ENCODE measurements at regions not wholly inside any gene's neighbourhood (a gene's known extent, or its start where the extent isn't known, plus 50 kb on each side); places are given as distances from the start of the nearest gene placed in this dataset.

GRCh38 chr5:107808671-107809137 is 138.0 kb upstream of the EFNA5 start:
- DNase-seq: no peak

GRCh38 chr5:107807431-107807830 is 136.7 kb upstream of the EFNA5 start:
- no peak for DNase-seq

- no peak for DNase-seq
Measured at GRCh38 chr5:107806705-107807104, 136.0 kb upstream of the EFNA5 start.

GRCh38 chr5:107806271-107806670 is 135.5 kb upstream of the EFNA5 start:
- DNase-seq: no peak

- no peak for DNase-seq
Measured at GRCh38 chr5:107805824-107806223, 135.1 kb upstream of the EFNA5 start.

- DNase-seq: no peak
Measured at GRCh38 chr5:107805166-107805565, 134.4 kb upstream of the EFNA5 start.

GRCh38 chr5:107803728-107804127 is 133.0 kb upstream of the EFNA5 start:
- DNase-seq: no peak

- no peak for DNase-seq
Measured at GRCh38 chr5:107801061-107801460, 130.3 kb upstream of the EFNA5 start.

- DNase-seq: no peak
Measured at GRCh38 chr5:107799306-107799705, 128.6 kb upstream of the EFNA5 start.

- no peak for DNase-seq
Measured at GRCh38 chr5:107796797-107797196, 126.1 kb upstream of the EFNA5 start.

- DNase-seq: peak; percentile 56
Measured at GRCh38 chr5:107794741-107795140, 124.0 kb upstream of the EFNA5 start.

GRCh38 chr5:107792940-107793339 is 122.2 kb upstream of the EFNA5 start:
- DNase-seq: no peak

- DNase-seq: no peak
Measured at GRCh38 chr5:107790671-107791070, 119.9 kb upstream of the EFNA5 start.

GRCh38 chr5:107786424-107786823 is 115.7 kb upstream of the EFNA5 start:
- DNase-seq: no peak

GRCh38 chr5:107783551-107783950 is 112.8 kb upstream of the EFNA5 start:
- DNase-seq: peak; percentile 45

GRCh38 chr5:107782561-107783169 is 111.9 kb upstream of the EFNA5 start:
- no peak for DNase-seq

GRCh38 chr5:107781451-107781850 is 110.7 kb upstream of the EFNA5 start:
- DNase-seq: peak; percentile 49

GRCh38 chr5:107779437-107779836 is 108.7 kb upstream of the EFNA5 start:
- no peak for DNase-seq

GRCh38 chr5:107778647-107779046 is 107.9 kb upstream of the EFNA5 start:
- DNase-seq: no peak

GRCh38 chr5:107776922-107777740 is 106.4 kb upstream of the EFNA5 start:
- DNase-seq: no peak

- no peak for DNase-seq
Measured at GRCh38 chr5:107776506-107776905, 105.8 kb upstream of the EFNA5 start.

- DNase-seq: no peak
Measured at GRCh38 chr5:107774316-107774715, 103.6 kb upstream of the EFNA5 start.

- DNase-seq: no peak
Measured at GRCh38 chr5:107773479-107773878, 102.7 kb upstream of the EFNA5 start.
